Jurkat, Clone E6-1 (cell line): ENCODE measurements at regions not wholly inside any gene's neighbourhood (a gene's known extent, or its start where the extent isn't known, plus 50 kb on each side); places are given as distances from the start of the nearest gene placed in this dataset.
"Not testable (repeated sequence)": the region's sequence is repeated elsewhere in the genome, so short reads cannot be mapped to it uniquely, and the experiment has no call there.

Experiments used
- DNase-seq: peaks from one replicate; pipeline ENCODE4 v3.0.0-alpha.2; 2011; ENCODE audit warnings: low read depth, low spot score
- H3K4me3 ChIP-seq: 2 replicates; pipeline ENCODE4 v1.5.1; 2011; ENCODE audit warnings: mild to moderate bottlenecking, low read length, control low read depth, moderate library complexity

DNA sequence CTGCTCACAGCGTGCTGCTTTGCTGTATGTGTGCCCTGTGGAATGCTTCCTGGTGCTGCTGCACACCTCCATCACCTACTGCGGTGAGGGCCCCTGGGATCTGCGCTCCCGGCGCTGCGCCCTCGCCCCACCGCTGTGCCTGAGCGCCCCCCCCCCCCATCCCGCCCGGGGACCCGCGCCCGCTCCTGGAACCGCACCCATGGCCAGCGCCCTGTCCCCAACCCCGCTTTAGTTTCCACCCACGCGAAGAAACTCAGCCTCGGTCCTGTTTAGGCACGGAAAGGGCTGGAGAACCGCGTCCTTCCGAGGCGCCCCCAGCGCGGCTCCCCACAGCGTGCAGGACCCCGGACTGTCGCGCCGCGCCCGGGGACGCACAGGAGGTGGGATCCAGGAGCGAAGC, 265.5 kb downstream of the POTEB3 start:
- not testable (repeated sequence) for H3K4me3 ChIP-seq, DNase-seq

DNA sequence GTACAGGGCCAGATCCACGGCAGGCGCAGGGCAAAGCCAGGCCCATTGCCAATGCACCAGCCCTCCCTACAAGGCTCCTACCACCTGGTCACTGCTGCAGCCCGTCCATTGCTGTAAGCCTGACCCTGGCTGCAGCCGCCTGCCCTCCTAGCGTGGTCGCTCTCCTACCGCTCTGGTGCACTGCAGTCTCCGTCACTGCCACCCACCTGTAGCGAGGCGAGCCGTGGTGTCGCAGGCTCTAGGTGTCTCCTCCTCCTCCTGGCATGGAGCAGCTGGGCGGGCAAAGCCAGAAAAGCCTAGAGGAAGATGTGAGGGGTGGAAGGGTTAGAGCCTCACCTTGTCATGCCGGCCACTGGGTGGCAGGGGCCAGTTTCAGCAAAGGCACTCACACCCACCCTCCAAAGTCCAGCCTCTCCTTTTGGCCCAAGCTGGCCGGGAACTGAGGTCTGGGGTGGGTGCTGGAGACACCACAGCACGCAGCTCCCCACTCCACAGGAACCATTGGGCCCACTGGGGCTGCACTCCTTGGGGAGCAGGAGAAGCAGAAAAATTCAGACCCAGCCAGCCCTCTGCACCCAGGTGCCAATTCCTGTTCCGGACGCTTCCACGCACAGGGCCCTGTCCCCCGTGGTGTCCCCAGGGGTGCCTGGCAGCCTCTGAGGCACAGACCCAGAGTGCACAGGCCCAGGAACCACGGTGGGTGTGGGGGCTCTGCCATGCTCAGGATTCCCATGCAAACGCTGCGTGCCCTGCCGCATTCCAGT, 285.3 kb upstream of the POTEB2 start:
- H3K4me3 ChIP-seq, DNase-seq: not testable (repeated sequence)

DNA sequence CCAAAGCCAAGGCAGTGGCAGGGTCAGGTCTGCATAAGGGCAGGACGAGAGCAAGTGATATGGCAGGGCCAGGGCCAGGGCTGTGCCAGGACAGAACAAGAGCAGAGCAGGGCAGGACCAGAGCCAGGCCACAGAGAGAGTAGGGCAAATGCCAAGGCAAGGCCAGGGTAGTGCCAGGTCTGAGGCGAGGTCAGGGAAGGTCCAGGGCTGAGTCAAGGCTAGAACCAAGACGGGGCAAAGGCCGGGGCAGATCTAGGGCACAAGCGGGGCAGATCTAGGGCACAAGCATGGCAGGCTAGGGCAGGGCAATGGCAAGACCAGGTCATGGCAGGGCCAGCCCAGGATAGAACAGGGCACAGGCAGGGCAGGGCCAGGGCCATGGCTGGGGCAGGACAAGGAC, 282.0 kb upstream of the POTEB2 start:
- H3K4me3 ChIP-seq, DNase-seq: not testable (repeated sequence)

DNA sequence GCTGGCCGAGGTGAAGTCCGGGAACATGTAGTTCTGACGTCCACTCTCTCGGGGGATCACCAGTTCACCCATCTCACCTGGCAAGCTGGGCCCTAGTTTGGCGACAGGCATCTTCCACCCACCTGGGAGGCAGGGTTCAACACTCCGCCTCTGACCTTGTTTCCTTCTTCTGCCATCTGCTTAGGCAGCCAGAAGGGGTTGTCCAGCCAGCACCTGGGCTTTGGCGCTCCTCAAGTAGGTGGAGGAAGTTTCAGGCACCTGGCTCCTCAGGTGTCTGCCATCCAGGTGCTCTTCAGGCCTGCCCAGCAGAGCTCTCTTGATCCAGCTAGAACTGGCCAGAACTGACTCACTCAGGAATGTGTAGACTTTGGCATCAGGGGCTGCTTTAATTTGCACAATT, 267.8 kb upstream of the POTEB2 start:
- not testable (repeated sequence) for DNase-seq, H3K4me3 ChIP-seq

DNA sequence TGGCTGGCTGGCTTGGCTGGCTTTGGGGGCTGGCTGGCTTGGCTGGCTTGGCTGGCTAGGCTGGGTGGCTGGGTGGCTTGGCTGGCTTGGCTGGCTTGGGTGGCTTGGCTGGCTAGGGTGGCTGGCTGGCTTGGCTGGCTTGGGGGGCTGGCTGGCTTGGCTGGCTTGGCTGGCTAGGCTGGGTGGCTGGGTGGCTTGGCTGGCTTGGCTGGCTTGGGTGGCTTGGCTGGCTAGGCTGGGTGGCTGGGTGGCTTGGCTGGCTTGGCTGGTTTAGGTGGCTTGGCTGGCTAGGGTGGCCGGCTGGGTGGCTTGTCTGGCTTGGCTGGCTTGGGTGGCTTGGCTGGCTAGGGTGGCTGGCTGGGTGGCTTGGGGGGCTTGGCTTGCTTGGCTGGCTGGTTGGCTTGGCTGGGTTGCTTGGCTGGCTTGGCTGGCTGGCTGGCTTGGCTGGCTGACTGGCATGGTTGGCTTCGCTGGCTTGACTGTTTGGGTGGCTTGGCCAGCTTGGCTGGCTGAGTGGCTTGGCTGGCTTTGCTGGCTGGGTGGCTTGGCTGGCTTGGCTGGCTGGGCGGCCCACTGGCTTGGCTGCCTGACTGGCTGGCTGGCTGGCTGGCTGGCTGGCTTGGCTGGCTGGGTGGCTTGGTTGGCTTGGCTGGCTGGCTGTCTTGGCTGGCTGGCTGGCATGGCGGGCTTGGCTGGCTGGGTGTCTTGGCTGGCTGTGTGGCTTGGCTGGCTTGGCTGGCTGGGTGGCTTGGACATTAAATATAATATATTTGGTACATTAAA, 246.3 kb upstream of the POTEB2 start:
- not testable (repeated sequence) for DNase-seq, H3K4me3 ChIP-seq

DNA sequence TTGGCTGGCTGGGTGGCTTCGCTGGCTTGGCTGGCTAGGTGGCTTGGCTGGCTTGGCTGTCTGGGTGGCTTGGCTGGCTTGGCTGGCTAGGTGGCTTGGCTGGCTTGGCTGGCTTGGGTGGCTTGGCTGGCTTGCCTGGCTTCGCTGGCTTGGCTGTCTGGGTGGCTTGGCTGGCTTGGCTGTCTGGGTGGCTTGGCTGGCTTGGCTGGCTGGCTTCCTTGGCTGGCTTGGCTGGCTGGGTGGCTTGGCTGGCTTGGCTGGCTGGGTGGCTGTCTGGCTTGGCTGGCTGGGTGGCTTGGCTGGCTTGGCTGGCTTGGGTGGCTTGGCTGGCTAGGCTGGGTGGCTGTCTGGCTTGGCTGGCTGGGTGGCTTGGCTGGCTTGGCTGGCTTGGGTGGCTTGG, 245.7 kb upstream of the POTEB2 start:
- not testable (repeated sequence) for DNase-seq, H3K4me3 ChIP-seq

DNA sequence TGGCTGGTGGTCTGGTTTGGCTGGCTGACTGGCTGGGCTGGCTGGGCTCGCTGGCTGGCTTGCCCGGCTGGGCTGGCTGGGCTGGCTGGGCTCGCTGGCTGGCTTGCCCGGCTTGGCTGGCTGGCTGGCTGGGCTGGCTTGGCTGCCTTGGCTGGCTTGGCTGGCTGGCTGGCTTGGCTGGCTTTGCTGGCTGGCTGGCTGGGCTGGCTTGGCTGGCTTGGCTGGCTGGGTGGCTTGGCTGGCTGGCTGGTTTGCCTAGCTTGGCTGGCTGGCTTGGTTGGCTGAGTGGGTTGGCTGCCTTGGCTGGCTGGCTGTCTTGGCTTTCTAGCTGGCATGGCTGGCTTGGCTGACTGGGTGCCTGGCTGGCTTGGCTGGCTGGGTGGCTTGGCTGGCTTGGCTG, 245.1 kb upstream of the POTEB2 start:
- DNase-seq, result not testable (repeated sequence)

DNA sequence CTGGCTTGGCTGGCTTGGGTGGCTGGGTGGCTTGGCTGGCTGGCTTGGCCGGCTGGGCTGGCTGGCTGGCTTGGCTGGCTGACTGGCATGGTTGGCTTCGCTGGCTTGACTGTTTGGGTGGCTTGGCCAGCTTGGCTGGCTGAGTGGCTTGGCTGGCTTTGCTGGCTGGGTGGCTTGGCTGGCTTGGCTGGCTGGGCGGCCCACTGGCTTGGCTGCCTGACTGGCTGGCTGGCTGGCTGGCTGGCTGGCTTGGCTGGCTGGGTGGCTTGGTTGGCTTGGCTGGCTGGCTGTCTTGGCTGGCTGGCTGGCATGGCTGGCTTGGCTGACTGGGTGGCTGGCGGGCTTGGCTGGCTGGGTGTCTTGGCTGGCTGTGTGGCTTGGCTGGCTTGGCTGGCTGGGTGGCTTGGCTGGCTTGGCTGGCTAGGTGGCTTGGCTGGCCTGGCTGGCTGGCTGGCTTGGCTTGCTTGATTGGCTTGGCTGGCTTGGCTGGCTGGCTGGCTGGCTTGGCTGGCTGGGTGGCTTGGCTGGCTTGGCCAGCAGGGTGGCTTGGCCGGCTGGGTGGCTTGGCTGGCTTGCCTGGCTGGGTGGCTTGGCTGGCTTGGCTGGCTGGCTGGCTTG, 244.2 kb upstream of the POTEB2 start:
- not testable (repeated sequence) for DNase-seq, H3K4me3 ChIP-seq

More for the DNA sequence above, 245.1 kb upstream of the POTEB2 start:
- H3K4me3 ChIP-seq, result not testable (repeated sequence)

DNA sequence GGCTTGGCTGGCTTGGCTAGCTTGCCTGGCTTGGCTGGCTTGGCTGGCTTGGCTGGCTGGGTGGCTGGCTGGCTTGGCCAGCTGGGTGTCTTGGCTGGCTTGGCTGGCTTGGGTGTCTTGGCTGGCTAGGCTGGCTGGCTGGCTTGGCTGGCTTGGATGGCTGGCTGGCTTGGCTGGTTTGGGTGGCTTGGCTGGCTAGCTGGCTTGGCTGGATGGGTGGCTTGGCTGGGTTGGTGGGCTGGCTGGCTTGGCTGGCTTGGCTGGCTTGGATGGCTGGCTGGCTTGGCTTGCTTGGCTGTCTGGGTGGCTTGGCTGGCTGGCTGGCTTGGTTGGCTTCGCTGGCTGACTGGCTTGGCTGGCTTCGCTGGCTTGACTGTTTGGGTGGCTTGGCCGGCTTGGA, 242.3 kb upstream of the POTEB2 start:
- DNase-seq, H3K4me3 ChIP-seq: not testable (repeated sequence)

DNA sequence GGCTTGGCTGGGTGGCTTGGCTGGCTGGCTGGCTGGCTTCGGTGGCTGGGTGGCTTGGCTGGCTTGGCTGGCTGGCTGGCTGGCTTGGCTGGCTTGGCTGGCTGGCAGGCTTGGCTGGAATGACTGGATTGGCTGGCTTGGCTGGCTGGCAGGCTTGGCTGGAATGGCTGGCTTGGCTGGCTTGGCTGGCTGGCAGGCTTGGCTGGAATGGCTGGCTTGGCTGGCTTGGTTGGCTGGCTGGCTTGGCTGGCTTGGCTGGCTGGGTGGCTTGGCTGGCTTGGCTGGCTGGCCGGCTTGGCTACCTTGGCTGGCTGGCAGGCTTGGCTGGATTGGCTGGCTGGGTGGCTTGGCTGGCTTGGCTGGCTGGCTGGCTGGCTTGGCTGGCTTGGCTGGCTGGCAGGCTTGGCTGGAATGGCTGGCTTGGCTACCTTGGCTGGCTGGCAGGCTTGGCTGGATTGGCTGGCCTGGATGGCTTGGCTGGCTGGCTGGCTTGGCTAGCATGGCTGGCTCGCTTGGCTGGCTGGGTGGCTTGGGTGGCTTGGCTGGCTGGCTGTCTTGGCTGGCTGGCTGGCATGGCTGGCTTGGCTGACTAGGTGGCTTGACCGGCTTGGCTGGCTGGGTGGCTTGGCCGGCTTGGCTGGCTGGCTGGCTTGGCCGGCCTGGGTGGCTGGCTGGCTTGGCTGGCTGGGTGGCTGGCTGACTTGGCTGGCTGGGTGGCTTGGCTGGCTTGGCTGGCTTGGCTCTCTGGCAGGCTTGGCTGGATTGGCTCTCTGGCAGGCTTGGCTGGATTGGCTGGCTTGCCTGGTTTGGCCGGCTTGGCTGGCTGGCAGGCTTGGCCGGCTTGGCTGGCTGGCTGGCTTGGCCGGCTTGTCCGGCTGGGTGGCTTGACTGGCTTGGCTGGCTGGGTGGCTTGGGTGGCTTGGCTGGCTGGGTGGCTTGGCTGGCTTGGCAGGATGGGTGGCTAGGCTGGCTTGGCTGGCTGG, 241.6 kb upstream of the POTEB2 start:
- H3K4me3 ChIP-seq, DNase-seq: not testable (repeated sequence)

DNA sequence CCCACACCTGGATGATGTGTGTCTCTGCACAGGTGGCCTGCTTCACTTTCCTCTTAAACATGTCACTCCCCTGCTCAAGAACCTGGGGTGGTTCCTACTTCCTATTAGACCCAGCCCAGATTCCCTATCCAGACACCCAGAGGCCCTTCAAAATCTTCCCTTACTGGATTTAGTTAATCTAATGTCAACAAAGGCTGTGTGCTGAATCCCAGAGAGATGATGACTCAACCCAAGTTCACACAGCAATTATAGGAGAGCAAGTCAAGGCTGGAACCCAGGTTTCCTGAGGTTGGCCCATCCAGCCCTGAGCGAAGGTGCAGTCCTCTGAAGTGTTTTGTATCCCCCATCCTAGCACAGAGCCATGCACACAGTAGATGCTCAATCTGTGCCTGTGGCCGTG, 230.5 kb upstream of the POTEB2 start:
- not testable (repeated sequence) for H3K4me3 ChIP-seq, DNase-seq

DNA sequence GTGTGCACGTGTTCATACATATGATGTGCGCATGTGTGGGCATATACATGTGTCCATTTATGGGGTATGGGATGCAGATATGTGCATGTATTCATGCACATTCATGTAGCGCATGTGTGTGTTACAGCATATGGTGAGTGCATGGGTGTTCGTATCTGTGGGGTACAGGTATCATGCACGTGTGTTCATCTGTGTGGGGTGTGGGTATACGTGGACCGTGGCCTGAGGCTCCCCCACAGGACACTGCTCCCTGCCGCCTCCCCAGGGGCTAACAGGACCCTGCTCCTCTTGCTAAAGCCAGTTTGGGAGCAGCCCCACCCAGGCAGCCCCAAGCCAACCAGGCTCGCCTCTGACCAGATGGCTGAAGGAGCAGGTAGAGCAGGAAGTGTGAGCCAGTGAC, 213.4 kb upstream of the POTEB2 start:
- not testable (repeated sequence) for DNase-seq, H3K4me3 ChIP-seq

DNA sequence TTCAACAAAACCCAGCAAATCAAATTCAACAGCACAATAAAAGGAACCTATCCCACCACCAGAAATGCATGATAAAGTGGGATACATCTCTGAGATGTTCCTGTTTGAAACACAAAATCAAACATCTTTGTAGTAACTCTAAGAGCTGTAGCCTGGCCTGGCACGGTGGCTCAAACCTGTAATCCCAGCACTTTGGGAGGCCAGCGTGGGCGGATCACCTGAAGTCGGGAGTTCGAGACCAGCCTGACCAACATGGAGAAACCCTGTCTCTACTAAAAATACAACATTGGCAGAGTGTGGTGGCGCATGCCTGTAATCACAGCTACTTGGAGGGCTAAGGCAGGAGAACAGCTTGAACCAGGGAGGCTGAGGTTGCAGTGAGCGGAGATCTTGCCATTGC, 202.8 kb upstream of the POTEB2 start:
- DNase-seq, H3K4me3 ChIP-seq: not testable (repeated sequence)

DNA sequence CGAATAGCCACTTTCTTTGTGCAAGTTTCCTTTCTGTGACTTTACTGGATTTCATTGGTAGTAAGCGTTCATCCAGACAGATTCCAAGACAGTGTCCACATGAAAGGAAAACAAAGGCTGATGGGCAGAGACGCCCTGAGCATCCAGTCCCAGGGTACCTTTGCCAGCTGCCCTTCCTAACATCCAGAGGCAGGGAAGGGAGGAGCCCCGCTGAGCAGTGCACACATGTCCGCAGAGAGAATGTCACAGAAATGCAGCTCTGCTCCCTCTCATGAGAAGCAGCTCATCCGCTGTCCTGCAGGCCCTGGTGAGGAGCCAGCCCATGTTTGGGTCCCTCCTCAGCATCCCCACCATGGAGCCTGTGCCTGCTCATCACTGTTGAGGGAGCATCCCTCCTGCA, 197.4 kb upstream of the POTEB2 start:
- H3K4me3 ChIP-seq, DNase-seq: not testable (repeated sequence)

DNA sequence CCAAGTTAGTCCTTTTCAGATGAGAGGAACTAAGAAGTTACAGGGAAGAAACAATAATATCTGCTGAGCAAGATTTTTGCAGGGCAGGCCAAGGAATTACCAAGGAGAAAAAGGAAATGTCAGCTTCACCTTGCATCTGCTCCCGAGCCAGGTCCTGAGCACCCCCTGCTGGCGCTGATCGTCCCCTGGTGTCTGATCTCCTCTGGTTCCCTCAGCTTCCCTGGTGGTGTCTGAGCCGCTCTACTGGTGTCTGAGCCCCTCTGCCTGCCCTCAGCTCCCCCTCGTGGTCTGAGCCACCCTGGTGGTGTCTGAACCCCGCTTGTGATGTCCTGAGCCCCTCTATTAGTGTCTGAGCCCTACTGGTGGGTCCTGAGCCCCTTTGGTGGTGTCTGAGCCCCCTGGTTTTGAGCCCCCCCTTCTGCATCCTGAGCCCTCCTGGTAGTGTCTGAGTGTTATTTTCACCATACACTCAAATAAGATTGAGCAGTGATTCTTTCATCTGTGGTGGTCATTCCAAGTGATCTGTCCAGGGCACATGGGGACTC, 196.6 kb upstream of the POTEB2 start:
- DNase-seq, result peak; percentile 1
- H3K4me3 ChIP-seq, result not testable (repeated sequence)

DNA sequence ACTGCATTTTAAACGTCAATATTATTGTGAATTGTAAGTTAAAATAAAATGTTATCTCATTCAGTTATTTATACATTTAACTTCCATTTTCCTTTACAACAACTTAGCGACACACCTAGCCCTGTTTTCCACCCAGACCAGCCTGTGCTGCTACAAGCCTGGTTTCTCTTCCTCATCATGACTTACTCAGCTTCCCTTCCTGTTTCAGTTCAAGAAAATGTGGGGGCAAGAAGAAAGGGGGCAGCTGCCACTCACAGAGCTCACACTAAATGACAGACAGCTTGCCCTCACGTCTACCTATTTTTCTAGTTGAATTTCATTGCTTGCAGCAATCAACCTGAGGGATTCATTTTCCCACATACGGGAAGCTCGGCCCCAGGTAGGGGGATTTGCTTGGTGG, 185.8 kb upstream of the POTEB2 start:
- DNase-seq, result not testable (repeated sequence)

DNA sequence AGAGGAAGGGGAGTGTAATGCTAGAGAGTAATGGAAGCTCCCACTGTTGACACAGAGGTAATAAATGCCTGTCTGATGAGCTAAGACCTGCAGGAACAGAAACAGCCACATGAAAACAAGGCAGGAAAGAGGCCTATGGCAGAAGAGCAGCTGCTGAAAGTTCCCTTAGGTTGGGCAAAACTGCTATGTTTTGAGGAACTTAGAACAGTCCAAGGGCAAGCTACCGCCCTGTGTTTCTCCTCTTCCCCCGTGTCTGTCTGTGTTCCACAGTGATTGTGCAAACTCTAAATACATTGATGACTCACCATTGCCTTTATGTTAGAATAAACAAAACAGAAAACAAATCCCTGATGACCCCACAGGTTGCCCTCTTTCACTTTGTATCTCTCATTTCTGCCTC, 165.6 kb upstream of the POTEB2 start:
- not testable (repeated sequence) for H3K4me3 ChIP-seq, DNase-seq

More for the DNA sequence above, 185.8 kb upstream of the POTEB2 start:
- H3K4me3 ChIP-seq, result not testable (repeated sequence)

DNA sequence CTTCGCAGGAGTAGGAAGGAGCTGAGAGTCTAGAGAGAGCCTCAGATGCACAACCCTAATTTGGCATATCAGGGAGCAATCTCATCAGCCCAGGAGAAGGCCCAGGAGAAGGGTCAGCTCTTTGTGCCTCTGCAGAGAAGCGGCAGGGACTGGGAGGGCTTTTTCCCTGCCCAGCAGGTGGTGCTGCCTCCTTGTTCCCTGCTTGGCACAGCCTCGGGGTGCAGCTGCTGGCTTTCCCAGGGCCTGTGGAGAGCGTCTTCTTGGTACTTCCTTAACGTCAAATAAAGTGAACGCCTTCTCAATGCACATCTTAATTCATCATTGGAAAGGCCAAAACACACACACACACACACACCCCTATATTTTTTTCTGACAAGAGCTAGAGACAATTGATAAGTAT, 162.9 kb upstream of the POTEB2 start:
- not testable (repeated sequence) for H3K4me3 ChIP-seq

More for the DNA sequence above, 162.9 kb upstream of the POTEB2 start:
- DNase-seq, result not testable (repeated sequence)
